ENCODE measurements at regions not wholly inside any gene's neighbourhood (a gene's known extent, or its start where the extent isn't known, plus 50 kb on each side); places are given as distances from the start of the nearest gene placed in this dataset.

GRCh38 chr7:156038345-156038744, 226.1 kb upstream of the SHH start:
- no peak for TF ChIP-seq ELK1 (IDR thresholded peaks at IDR 0.05; ENCODE audit: low read depth, low read length)
- no peak for TF ChIP-seq POLR2A (IDR thresholded peaks at IDR 0.05; ENCODE audit: low read length)
- TF ChIP-seq CTCF (IDR thresholded peaks at IDR 0.05) = no peak
- TF ChIP-seq FOXS1 (CRISPR knock-in tag; IDR thresholded peaks at IDR 0.05) = no peak
- TF ChIP-seq HOXA7 (CRISPR knock-in tag; IDR thresholded peaks at IDR 0.05) = no peak
- TF ChIP-seq KDM5A (IDR thresholded peaks at IDR 0.05) = no peak
- no peak for TF ChIP-seq SMC3 (IDR thresholded peaks at IDR 0.05)
- TF ChIP-seq EP300 (IDR thresholded peaks at IDR 0.05) = no peak
- no peak for TF ChIP-seq RAD21 (conservative IDR thresholded peaks at IDR 0.05 in 1 of 2, IDR thresholded peaks at IDR 0.05 in 1 of 2)
